Spleen (tissue), 11 donors: ENCODE measurements at regions not wholly inside any gene's neighbourhood (a gene's known extent, or its start where the extent isn't known, plus 50 kb on each side); places are given as distances from the start of the nearest gene placed in this dataset.
A peak's percentile ranks its signal among the peaks of the same experiment; 100 is the strongest.

Experiments used
- DNase-seq: peaks from one replicate; pipeline ENCODE4 v3.0.0-alpha.2; 2020
- H3K27ac ChIP-seq, 8 donors: fragments of 200-600 bp; sonication (generic) in 7 of 8; 1 replicate in 4 of 8; 2 replicates in 4 of 8; pipeline versions ENCODE4 v1.5.0 to v1.8.0; 2016 to 2021; ENCODE audit warnings: inconsistent platforms in 4 of 8, mild to moderate bottlenecking in 4 of 8, moderate library complexity in 1 of 8
- H3K27me3 ChIP-seq, 7 donors: fragments of 200-600 bp; sonication (generic) in 6 of 7; replicated peaks in 1 of 7; 1 replicate in 4 of 7; 2 replicates in 3 of 7; pipeline versions ENCODE4 v1.5.0 to v1.8.0; 2016 to 2021; ENCODE audit warnings: inconsistent platforms in 3 of 7, mild to moderate bottlenecking in 1 of 7
- H3K36me3 ChIP-seq, 6 donors: fragments of 200-600 bp; sonication (generic) in 5 of 6; 1 replicate in 4 of 6; 2 replicates in 2 of 6; pipeline versions ENCODE4 v1.5.0 to v1.8.0; 2016 to 2021; ENCODE audit warnings: inconsistent platforms in 2 of 6
- H3K4me1 ChIP-seq, 6 donors: fragments of 200-600 bp; sonication (generic) in 5 of 6; 1 replicate in 3 of 6; 2 replicates in 3 of 6; pipeline versions ENCODE4 v1.5.0 to v1.8.0; 2016 to 2021; ENCODE audit warnings: inconsistent platforms in 3 of 6
- H3K4me3 ChIP-seq, 8 donors: fragments of 200-600 bp; sonication (generic) in 7 of 8; 1 replicate in 4 of 8; 2 replicates in 4 of 8; pipeline versions ENCODE4 v1.5.0 to v1.8.0; 2016 to 2021; ENCODE audit warnings: inconsistent platforms in 4 of 8, mild to moderate bottlenecking in 4 of 8, moderate library complexity in 2 of 8
- H3K9me3 ChIP-seq, 8 donors: fragments of 200-600 bp; sonication (generic) in 7 of 8; 1 replicate in 4 of 8; 2 replicates in 4 of 8; pipeline versions ENCODE4 v1.5.0 to v1.8.0; 2016 to 2021; ENCODE audit warnings: inconsistent platforms in 4 of 8
- POLR2A ChIP-seq, 3 donors: fragments of 450-650 bp; IDR thresholded peaks; one replicate each; pipeline ENCODE4 v1.5.1; 2017; ENCODE audit warnings: antibody characterized with exemption in 3 of 3, mild to moderate bottlenecking in 1 of 3
- POLR2AphosphoS5 ChIP-seq, 3 donors: sonication (generic); formaldehyde crosslinking; IDR thresholded peaks; one replicate each; pipeline ENCODE4 v1.5.1; 2017; ENCODE audit warnings: antibody characterized with exemption in 3 of 3
- whole genome bisulfite sequencing, 5 donors: extraction: QIAGEN DNeasy Blood & Tissue Kit in 3 of 5; methylation state at CpG; one replicate each; pipeline versions ENCODE4 v1.1.5 to v1.1.7; 2013 to 2018; 5-methylcytosine and 5-hydroxymethylcytosine counted together
- intact Hi-C: fragments of 100-400 bp; cut with DNase I; formaldehyde crosslinking; loops from one replicate; pipeline ENCODE4 v1.15.0; 2023; ENCODE audit warnings: low total_unique reads
- TF ChIP-seq, protein P1 (sequence below), 11 experiments: fragments of 200-600 bp in 7 of 11; fragments of 450-650 bp in 4 of 11; sonication (generic) in 4 of 11; IDR thresholded peaks in 8 of 11; conservative IDR thresholded peaks in 3 of 11; 1 replicate in 7 of 11; 2 replicates in 4 of 11; pipeline versions ENCODE4 v1.4.0 to v1.8.0; 2016 to 2021; ENCODE audit warnings: antibody characterized with exemption in 11 of 11, inconsistent platforms in 4 of 11, mild to moderate bottlenecking in 1 of 11
- donor health status: healthy with polysubstance abuse.
- donor health status: DM: no; HTN: no; CAD: no; lungs with moderate emphysema.
- donor health status: DM: no; HTN: no; CAD: no.
- donor health status: Bipolar disorder and iron deficiency.
- donor health status: healthy.
- donor health status: DM: no; HTN: no; CAD: no.
- donor health status: DM: yes; HTN: yes; CAD: no.

- intact Hi-C loops: no loop called here
- Histone ChIP-seq H3K27me3 (no peaks in the 10 kb centered on the region), H3K4me1 (peaks cover 0 to 18% (median 6%) of the 10 kb centered on the region in 6 donors), H3K4me3 (peak overlapping the region; percentile 77 to 99 (median 90)), H3K9me3 (no peaks in the 10 kb centered on the region), H3K27ac (peak overlapping the region; percentile 68 to 88 (median 84)), H3K36me3 (no peaks in the 10 kb centered on the region)
- DNase-seq: no peak
- WGBS, 5 donors: 5 to 23% (median 9%) methylated on average over 21 of the region's 21 CpGs
- TF ChIP-seq POLR2AphosphoS5 (IDR thresholded peaks at IDR 0.05) (peak in 1 of 3 donors; percentile 33), POLR2A (IDR thresholded peaks at IDR 0.05) (no peak)
- TF ChIP-seq, protein P1, sequence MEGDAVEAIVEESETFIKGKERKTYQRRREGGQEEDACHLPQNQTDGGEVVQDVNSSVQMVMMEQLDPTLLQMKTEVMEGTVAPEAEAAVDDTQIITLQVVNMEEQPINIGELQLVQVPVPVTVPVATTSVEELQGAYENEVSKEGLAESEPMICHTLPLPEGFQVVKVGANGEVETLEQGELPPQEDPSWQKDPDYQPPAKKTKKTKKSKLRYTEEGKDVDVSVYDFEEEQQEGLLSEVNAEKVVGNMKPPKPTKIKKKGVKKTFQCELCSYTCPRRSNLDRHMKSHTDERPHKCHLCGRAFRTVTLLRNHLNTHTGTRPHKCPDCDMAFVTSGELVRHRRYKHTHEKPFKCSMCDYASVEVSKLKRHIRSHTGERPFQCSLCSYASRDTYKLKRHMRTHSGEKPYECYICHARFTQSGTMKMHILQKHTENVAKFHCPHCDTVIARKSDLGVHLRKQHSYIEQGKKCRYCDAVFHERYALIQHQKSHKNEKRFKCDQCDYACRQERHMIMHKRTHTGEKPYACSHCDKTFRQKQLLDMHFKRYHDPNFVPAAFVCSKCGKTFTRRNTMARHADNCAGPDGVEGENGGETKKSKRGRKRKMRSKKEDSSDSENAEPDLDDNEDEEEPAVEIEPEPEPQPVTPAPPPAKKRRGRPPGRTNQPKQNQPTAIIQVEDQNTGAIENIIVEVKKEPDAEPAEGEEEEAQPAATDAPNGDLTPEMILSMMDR (IDR thresholded peaks at IDR 0.05 in 8 of 11, conservative IDR thresholded peaks at IDR 0.05 in 3 of 11): no peak
Observed at GRCh38 chr6:27178407-27178730, 69.1 kb upstream of the PRSS16 start.

GRCh38 chr6:27178860-27179259 is 68.6 kb upstream of the PRSS16 start:
- Histone ChIP-seq H3K27ac (no peak overlapping the region), H3K27me3 (no peaks in the 10 kb centered on the region), H3K9me3 (no peaks in the 10 kb centered on the region), H3K4me1 (peaks cover 0 to 18% (median 6%) of the 10 kb centered on the region in 6 donors), H3K36me3 (no peaks in the 10 kb centered on the region), H3K4me3 (peak overlapping the region in 6 of 8 donors; percentile 77 to 92 (median 90))
- DNase-seq: no peak
- intact Hi-C loops: no loop called here
- WGBS, 5 donors: 49 to 64% (median 60%) methylated on average over 15 of the region's 15 CpGs
- TF ChIP-seq POLR2AphosphoS5 (IDR thresholded peaks at IDR 0.05): no peak
- TF ChIP-seq POLR2A (IDR thresholded peaks at IDR 0.05): no peak
- TF ChIP-seq, protein P1 (IDR thresholded peaks at IDR 0.05 in 8 of 11, conservative IDR thresholded peaks at IDR 0.05 in 3 of 11): no peak

- 82 to 87% (median 85%) methylated on average over 9 of the region's 9 CpGs for WGBS, 5 donors
- H3K36me3 ChIP-seq: no peaks in the 10 kb centered on the region
- no peak overlapping the region for H3K27ac ChIP-seq
- H3K4me1 ChIP-seq: peaks cover 0 to 16% (median 8%) of the 10 kb centered on the region in 6 donors
- H3K9me3 ChIP-seq: no peaks in the 10 kb centered on the region
- TF ChIP-seq POLR2A (IDR thresholded peaks at IDR 0.05) (no peak), POLR2AphosphoS5 (IDR thresholded peaks at IDR 0.05) (no peak)
- TF ChIP-seq, protein P1 (IDR thresholded peaks at IDR 0.05 in 8 of 11, conservative IDR thresholded peaks at IDR 0.05 in 3 of 11): no peak
- intact Hi-C loops: loop anchor here (10.0 kb wide), 1 partner anchor 712 kb away; a partner anchor contains a TSS
- H3K4me3 ChIP-seq: no peak overlapping the region
- DNase-seq: no peak
- H3K27me3 ChIP-seq: no peaks in the 10 kb centered on the region
Observed at GRCh38 chr6:27183060-27183832, 64.3 kb upstream of the PRSS16 start.

DNA sequence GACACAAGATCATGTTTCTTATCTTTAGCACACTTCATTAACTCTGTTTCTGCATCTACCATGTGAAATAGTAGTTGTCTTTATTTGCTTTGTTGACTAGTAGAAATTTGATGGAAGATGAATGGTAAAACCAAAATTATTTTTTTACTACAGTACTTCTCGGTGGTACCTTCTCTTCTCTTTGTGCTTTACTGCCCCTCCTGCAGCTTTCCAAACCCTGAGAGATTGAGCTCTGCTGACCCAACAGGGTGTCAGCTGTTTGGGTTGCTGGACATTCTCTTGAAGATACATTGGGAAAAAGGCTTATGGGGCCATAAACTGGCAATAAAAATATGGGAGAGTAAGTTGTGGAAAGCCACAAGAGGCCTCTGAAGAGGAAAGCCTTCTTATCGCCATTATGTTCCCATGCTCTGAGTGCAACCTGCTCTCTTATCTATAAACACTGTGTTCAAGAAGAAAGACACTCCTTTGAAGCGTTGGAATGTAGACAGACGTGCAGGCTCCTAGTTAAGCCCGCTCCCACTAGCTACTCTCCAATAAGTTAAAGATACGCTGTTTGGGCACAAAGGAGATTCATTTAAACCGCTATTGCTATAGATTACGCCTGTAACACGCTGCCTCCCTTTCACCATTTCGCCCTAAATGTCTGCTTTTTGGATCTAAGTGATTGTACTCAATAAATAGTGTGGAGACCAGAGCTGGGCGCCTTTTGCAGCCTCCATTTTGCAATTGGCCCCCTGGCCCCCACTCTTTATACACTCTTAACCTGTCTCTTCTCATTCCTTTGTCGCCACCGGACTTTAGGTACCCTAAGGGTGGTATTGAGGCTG is 60.1 kb upstream of the PRSS16 start:
- Histone ChIP-seq H3K27me3 (no peaks in the 10 kb centered on the region), H3K36me3 (no peaks in the 10 kb centered on the region), H3K27ac (peak overlapping the region in 6 of 8 donors; percentile 77 to 85 (median 80)), H3K4me3 (peak overlapping the region; percentile 35 to 83 (median 54)), H3K4me1 (peaks cover 0 to 18% (median 11%) of the 10 kb centered on the region in 6 donors), H3K9me3 (no peaks in the 10 kb centered on the region)
- WGBS, 5 donors: 29 to 45% (median 31%) methylated on average over 13 of the region's 13 CpGs
- TF ChIP-seq, protein P1 (IDR thresholded peaks at IDR 0.05 in 8 of 11, conservative IDR thresholded peaks at IDR 0.05 in 3 of 11): no peak
- no peak for TF ChIP-seq POLR2AphosphoS5 (IDR thresholded peaks at IDR 0.05)
- TF ChIP-seq POLR2A (IDR thresholded peaks at IDR 0.05): no peak
- no peak for DNase-seq
- intact Hi-C loops: loop anchor here (10.0 kb wide), 1 partner anchor 707 kb away; a partner anchor contains a TSS
